OCI-LY3 (cell line): ENCODE measurements at regions not wholly inside any gene's neighbourhood (a gene's known extent, or its start where the extent isn't known, plus 50 kb on each side); places are given as distances from the start of the nearest gene placed in this dataset.

Experiments
- H2AFZ ChIP-seq: fragments of 200-600, 300-600 bp; shearing (Covaris generic); 2 replicates; pipeline ENCODE4 v1.6.0; 2014; ENCODE audit warnings: antibody characterized with exemption, low read depth, low read length
- H3K27ac ChIP-seq: fragments of 200-600, 300-600 bp; sonication (generic); 2 replicates; pipeline ENCODE4 v1.5.1; 2014; ENCODE audit warnings: mild to moderate bottlenecking, low read length, moderate library complexity, mixed read lengths
- H3K27me3 ChIP-seq: fragments of 200-600, 300-600 bp; sonication (generic); 2 replicates; pipeline ENCODE4 v1.6.1; 2014; ENCODE audit warnings: low read depth, low read length, mixed read lengths
- H3K36me3 ChIP-seq: fragments of 200-600, 300-600 bp; sonication (generic); replicated peaks from 2 replicates; pipeline ENCODE3; 2014; ENCODE audit warnings: low read depth, low read length, mixed read lengths
- H3K4me1 ChIP-seq: fragments of 300-600, 200-600 bp; sonication (generic); 2 replicates; pipeline ENCODE4 v1.6.1; 2014; ENCODE audit warnings: low read length, mixed read lengths
- H3K4me2 ChIP-seq: fragments of 200-600, 300-600 bp; sonication (generic); 2 replicates; pipeline ENCODE4 v1.6.1; 2014; ENCODE audit warnings: low read length, mixed read lengths
- H3K4me3 ChIP-seq: fragments of 300-600, 200-600 bp; sonication (generic); 2 replicates; pipeline ENCODE4 v1.5.1; 2014; ENCODE audit warnings: antibody characterized with exemption, mild to moderate bottlenecking, low read length, moderate library complexity
- H3K79me2 ChIP-seq: fragments of 300-600, 200-600 bp; shearing (Covaris generic); 2 replicates; pipeline ENCODE4 v1.6.1; 2014; ENCODE audit warnings: mild to moderate bottlenecking, low read length, mixed read lengths
- H3K9ac ChIP-seq: fragments of 300-600, 200-600 bp; shearing (Covaris generic); 2 replicates; pipeline ENCODE4 v1.6.0; 2014; ENCODE audit warnings: mild to moderate bottlenecking, low read length, moderate library complexity
- H3K9me3 ChIP-seq: fragments of 200-600, 300-600 bp; shearing (Covaris generic); 2 replicates; pipeline ENCODE4 v1.6.1; 2014; ENCODE audit warnings: low read length, mixed read lengths; ENCODE audit not compliant: insufficient read depth
- H4K20me1 ChIP-seq: fragments of 200-600, 300-600 bp; sonication (generic); 2 replicates; pipeline ENCODE4 v1.6.1; 2016; ENCODE audit warnings: low read length, mixed read lengths; ENCODE audit not compliant: insufficient read depth
- EZH2phosphoT487 ChIP-seq: fragments of 200-600 bp; shearing (Covaris generic); IDR thresholded peaks from 2 replicates; pipeline ENCODE4 v1.6.1; 2018; ENCODE audit warnings: antibody characterized with exemption, mixed run types, low read depth
- TF ChIP-seq, protein P1 (sequence below): fragments of 200-600, 300-600 bp; sonication (generic); IDR thresholded peaks from 2 replicates; pipeline ENCODE4 v1.5.1; 2014; ENCODE audit warnings: antibody characterized with exemption, low read length, low read depth

DNA sequence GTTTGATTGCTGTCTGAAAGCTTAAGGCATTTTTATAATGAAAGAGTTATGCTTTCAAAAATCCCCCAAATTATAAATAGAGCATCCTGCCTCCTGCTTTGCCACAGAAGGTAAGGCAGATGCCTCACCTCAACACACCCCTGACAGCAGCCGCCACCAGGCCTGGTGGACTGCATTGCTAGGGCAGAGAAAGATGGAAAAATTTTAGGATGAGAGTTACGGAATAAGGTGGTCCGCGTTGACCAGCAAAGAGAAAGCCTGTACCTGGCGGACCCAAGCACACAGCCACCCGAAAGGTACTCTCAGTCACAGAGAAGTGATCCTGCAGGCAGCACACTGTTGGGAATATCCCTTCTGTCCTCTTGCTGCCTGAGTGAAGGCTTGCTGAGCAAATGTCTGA lies 360.4 kb upstream of the SHH start:
- H2AFZ ChIP-seq = no peak overlapping the region
- no peaks in the 10 kb centered on the region for H3K4me1 ChIP-seq
- H3K27me3 ChIP-seq = 0 out of 2 replicates have a peak, but pooled peaks cover 3% of the 10 kb centered on the region
- H4K20me1 ChIP-seq = no peaks in the 10 kb centered on the region
- TF ChIP-seq, protein P1, sequence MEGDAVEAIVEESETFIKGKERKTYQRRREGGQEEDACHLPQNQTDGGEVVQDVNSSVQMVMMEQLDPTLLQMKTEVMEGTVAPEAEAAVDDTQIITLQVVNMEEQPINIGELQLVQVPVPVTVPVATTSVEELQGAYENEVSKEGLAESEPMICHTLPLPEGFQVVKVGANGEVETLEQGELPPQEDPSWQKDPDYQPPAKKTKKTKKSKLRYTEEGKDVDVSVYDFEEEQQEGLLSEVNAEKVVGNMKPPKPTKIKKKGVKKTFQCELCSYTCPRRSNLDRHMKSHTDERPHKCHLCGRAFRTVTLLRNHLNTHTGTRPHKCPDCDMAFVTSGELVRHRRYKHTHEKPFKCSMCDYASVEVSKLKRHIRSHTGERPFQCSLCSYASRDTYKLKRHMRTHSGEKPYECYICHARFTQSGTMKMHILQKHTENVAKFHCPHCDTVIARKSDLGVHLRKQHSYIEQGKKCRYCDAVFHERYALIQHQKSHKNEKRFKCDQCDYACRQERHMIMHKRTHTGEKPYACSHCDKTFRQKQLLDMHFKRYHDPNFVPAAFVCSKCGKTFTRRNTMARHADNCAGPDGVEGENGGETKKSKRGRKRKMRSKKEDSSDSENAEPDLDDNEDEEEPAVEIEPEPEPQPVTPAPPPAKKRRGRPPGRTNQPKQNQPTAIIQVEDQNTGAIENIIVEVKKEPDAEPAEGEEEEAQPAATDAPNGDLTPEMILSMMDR = no peak
- no peak for TF ChIP-seq EZH2phosphoT487
- H3K4me2 ChIP-seq = no peak overlapping the region
- H3K79me2 ChIP-seq = no peaks in the 10 kb centered on the region
- H3K9ac ChIP-seq = no peak overlapping the region
- H3K27ac ChIP-seq = no peak overlapping the region
- H3K4me3 ChIP-seq = no peak overlapping the region
- no peaks in the 10 kb centered on the region for H3K9me3 ChIP-seq
- no peaks in the 10 kb centered on the region for H3K36me3 ChIP-seq

DNA sequence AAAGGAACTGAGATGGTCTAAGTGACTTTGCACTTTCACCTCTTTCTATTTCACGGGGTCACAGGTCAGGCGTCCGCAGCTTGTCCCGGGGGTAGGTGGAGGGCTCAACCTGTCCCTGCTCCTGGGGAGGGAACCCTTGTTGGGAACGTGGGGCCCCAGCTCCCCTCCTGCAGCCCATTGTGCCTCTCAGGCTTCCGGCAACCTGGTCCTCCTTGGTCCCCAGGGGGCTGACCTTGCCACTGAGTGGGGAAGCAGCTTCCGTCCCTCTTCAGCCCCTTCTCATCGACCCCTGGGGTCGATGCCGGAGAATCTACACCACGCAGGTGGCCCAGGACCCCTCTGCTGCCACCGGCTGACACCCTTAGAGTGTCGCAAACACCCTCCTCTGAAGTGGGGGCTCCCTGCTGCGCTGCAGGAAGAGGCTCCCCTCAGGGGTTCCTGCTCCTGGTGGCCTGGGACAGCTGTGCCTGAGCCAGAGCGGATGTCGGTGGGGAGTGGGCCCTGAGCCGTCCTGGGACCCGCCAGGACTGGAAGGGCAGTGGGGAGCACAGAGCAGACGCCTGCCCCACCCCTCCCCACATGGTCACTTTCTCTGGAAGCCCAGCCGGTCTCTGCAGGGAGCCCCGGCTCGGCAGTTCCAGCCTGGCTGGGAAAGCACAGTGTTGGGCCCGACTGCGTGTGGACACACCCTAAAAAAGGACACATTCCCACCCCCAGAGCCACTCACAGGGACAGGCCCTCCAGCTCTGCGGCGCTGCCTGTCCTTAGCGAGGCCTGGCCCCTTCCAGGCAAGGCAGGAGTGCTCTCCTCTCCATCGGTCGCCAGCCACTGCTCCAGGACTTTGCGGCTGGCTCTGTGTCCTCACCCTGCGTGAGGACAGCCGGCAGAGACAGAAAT lies 357.5 kb upstream of the SHH start:
- no peak overlapping the region for H3K27ac ChIP-seq
- H2AFZ ChIP-seq = no peak overlapping the region
- no peak overlapping the region for H3K4me3 ChIP-seq
- no peaks in the 10 kb centered on the region for H3K4me1 ChIP-seq
- TF ChIP-seq, protein P1 = no peak
- no peaks in the 10 kb centered on the region for H4K20me1 ChIP-seq
- H3K9me3 ChIP-seq = no peaks in the 10 kb centered on the region
- H3K4me2 ChIP-seq = no peak overlapping the region
- no peak overlapping the region for H3K9ac ChIP-seq
- no peaks in the 10 kb centered on the region for H3K36me3 ChIP-seq
- no peaks in the 10 kb centered on the region for H3K79me2 ChIP-seq
- 0 out of 2 replicates have a peak, but pooled peaks cover 3% of the 10 kb centered on the region for H3K27me3 ChIP-seq

DNA sequence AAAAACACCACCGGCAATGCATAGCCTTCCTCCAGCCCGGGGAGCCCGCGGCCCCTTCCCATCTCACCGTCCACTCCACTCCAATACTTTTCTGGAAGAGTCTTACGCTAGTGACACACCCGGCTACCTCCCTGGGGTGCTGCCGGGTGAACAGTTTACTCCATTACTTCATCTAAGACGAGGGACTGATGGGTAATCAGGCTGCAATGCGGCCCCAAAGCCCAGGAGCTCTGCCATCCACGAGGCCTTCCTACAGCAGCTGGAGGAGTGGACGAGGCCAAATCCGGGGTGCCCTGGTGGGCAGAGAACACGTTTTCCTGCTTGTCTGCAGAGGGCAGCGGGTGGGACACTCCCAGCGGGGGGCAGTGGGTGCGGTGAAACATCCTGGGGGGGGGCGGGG lies 356.2 kb upstream of the SHH start:
- H4K20me1 ChIP-seq = no peaks in the 10 kb centered on the region
- TF ChIP-seq, protein P1 = no peak
- TF ChIP-seq EZH2phosphoT487 = no peak
- H3K27ac ChIP-seq = no peak overlapping the region
- H3K4me3 ChIP-seq = no peak overlapping the region
- no peaks in the 10 kb centered on the region for H3K36me3 ChIP-seq
- no peaks in the 10 kb centered on the region for H3K9me3 ChIP-seq
- H2AFZ ChIP-seq = no peak overlapping the region
- 0 out of 2 replicates have a peak, but pooled peaks cover 3% of the 10 kb centered on the region for H3K27me3 ChIP-seq
- H3K4me2 ChIP-seq = no peak overlapping the region
- no peaks in the 10 kb centered on the region for H3K79me2 ChIP-seq
- H3K9ac ChIP-seq = no peak overlapping the region
- no peaks in the 10 kb centered on the region for H3K4me1 ChIP-seq

DNA sequence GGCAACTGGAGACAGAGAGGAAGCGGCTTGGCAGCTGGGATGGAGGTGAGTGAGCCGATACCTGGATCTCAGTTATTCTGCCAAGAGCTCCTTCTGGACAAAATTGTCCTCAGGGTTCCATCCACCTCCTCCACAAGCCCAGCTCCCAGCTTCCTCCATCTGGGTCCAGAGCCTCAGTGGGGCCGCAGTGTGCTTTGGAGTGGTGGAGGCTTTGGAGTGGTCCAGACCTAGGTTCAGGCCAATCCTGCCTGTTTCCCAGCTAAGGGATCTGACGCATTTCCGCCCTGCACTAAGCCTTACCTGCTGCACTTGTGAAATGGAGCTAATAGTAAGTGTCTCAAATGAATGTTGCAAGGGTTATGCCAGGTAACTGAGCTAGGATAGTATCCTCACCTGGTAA lies 355.7 kb upstream of the SHH start:
- TF ChIP-seq EZH2phosphoT487 = no peak
- TF ChIP-seq, protein P1 = no peak
- no peak overlapping the region for H3K9ac ChIP-seq
- H3K4me3 ChIP-seq = no peak overlapping the region
- H4K20me1 ChIP-seq = no peaks in the 10 kb centered on the region
- no peaks in the 10 kb centered on the region for H3K36me3 ChIP-seq
- no peak overlapping the region for H2AFZ ChIP-seq
- H3K27me3 ChIP-seq = 0 out of 2 replicates have a peak, but pooled peaks cover under 1% of the 10 kb centered on the region
- H3K4me2 ChIP-seq = no peak overlapping the region
- no peaks in the 10 kb centered on the region for H3K9me3 ChIP-seq
- no peak overlapping the region for H3K27ac ChIP-seq
- H3K79me2 ChIP-seq = no peaks in the 10 kb centered on the region
- no peaks in the 10 kb centered on the region for H3K4me1 ChIP-seq
